IPS-18a (cell line): ENCODE measurements at regions not wholly inside any gene's neighbourhood (a gene's known extent, or its start where the extent isn't known, plus 50 kb on each side); places are given as distances from the start of the nearest gene placed in this dataset.
"Not testable (repeated sequence)": the region's sequence is repeated elsewhere in the genome, so short reads cannot be mapped to it uniquely, and the experiment has no call there.

Experiments
- H3K27ac ChIP-seq: one replicate; pipeline ENCODE4 v1.5.1; 2013; ENCODE audit warnings: low read length
- H3K27me3 ChIP-seq: one replicate; pipeline ENCODE4 v1.6.1; 2013; ENCODE audit warnings: mild to moderate bottlenecking, low read length; ENCODE audit not compliant: control insufficient read depth, insufficient read depth
- H3K36me3 ChIP-seq: one replicate; pipeline ENCODE4 v1.6.1; 2013; ENCODE audit warnings: low read depth, low read length; ENCODE audit not compliant: control insufficient read depth
- H3K4me1 ChIP-seq: one replicate; pipeline ENCODE4 v1.6.1; 2013; ENCODE audit warnings: low read depth, low read length; ENCODE audit not compliant: control insufficient read depth
- H3K4me3 ChIP-seq: one replicate; pipeline ENCODE4 v1.5.1; 2013; ENCODE audit warnings: low read length
- H3K9ac ChIP-seq: one replicate; pipeline ENCODE4 v1.6.1; 2013; ENCODE audit warnings: mild to moderate bottlenecking, low read length, moderate library complexity
- H3K9me3 ChIP-seq: one replicate; pipeline ENCODE4 v1.6.1; 2013; ENCODE audit warnings: low read depth, low read length; ENCODE audit not compliant: control insufficient read depth

DNA sequence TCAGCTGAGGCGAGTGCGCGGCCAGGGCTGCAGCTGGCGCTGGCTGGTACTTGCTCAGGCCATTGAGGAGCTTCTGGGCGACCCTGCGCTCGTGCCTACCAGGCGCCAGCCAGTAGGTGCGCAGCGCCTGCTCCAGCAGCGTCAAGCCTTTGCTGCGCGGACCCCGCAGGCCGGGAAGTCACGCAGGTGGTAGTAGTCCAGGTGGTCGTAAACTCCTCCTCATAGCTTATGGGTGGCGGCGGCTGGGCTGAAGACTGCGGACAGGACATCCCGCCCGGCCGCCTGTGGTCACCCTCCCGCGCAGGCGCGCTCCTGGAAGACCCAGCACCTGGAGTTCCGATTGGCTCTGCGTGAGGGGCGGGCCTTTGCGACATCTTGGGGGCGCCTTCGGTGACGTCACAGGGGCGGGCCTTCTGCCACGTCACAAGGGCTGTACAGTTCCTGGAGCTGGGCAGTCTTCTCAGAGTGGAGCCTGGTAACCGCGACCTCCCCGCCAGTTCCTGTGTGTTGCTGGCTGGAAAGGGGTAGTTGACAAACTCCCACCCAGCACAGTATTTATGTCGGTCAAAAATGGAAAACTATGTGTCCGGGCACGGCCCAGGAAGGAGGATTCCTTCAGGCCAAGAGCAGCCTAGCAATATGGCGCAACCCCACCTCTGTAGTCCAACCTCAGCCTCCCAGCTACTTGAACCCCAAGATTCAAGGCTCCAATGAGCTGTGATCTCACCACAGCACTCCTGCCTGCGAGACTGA is 102.2 kb upstream of the VKORC1L1 start:
- H3K36me3 ChIP-seq, result not testable (repeated sequence)

DNA sequence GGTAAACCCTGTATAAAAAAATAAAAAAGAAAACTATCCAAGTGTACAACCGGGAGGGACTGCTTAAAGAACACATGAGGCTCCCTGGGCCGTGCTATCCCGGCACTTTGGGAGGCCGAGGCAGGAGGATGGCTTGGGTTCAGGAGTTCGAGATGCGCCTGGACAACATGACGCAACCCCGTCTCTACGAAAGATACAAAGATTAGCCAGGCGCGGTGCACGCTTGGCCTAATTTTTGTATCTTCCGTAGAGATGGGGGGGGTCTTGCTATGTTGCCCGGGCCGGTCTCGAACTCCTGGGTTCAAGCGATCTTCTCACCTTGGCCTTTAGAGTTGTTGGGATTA is 101.7 kb upstream of the VKORC1L1 start:
- not testable (repeated sequence) for H3K9ac ChIP-seq, H3K27ac ChIP-seq, H3K9me3 ChIP-seq, H3K4me1 ChIP-seq, H3K36me3 ChIP-seq, H3K27me3 ChIP-seq
- H3K4me3 ChIP-seq, result peak overlapping the region; percentile 80

More for the DNA sequence above, 102.2 kb upstream of the VKORC1L1 start:
- H3K27ac ChIP-seq, H3K27me3 ChIP-seq, H3K9me3 ChIP-seq, H3K4me1 ChIP-seq: not testable (repeated sequence)
- peak overlapping the region; percentile 80 for H3K4me3 ChIP-seq
- peak overlapping the region; percentile 52 for H3K9ac ChIP-seq

DNA sequence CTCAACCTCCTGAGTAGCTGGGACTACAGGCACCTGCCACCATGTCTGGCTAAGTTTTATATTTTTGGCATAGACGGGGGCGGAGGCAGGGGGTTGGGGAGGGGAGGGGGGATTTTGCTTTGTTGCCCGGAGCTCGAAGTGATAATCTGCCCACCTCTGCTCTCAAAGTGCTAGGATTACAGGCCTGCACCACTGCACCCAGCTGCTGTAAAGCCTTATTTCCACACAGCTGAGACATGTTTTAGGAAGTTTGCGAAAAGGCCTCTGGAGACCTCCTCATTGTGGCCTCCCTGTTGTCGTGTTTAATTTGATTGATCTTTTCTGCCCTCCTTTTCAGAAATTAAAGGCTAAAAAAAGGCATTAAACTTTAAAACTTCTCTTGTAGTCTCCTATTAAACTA is 96.2 kb upstream of the VKORC1L1 start:
- H3K4me1 ChIP-seq, H3K27me3 ChIP-seq, H3K4me3 ChIP-seq, H3K9ac ChIP-seq, H3K36me3 ChIP-seq, H3K9me3 ChIP-seq, H3K27ac ChIP-seq: not testable (repeated sequence)

DNA sequence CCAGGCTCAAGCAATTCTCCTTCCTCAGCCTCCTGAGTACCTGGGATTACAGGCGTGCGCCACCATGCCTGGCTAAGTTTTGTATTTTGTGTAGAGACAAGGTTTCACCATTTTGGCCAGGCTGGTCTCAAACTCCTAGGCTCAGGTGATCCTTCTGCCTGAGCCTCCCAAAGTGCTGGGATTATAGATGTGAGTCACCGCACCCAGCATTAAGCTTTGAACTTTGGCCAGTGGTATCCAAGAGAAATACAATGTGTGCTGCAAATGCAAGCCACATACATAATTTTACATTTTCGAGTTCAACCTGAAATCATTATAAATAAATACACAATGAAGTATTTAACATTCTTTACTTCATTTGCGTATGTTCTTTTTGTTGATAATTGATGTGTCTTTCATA is 82.9 kb upstream of the VKORC1L1 start:
- not testable (repeated sequence) for H3K27ac ChIP-seq, H3K4me1 ChIP-seq, H3K36me3 ChIP-seq, H3K9ac ChIP-seq, H3K27me3 ChIP-seq, H3K9me3 ChIP-seq, H3K4me3 ChIP-seq

DNA sequence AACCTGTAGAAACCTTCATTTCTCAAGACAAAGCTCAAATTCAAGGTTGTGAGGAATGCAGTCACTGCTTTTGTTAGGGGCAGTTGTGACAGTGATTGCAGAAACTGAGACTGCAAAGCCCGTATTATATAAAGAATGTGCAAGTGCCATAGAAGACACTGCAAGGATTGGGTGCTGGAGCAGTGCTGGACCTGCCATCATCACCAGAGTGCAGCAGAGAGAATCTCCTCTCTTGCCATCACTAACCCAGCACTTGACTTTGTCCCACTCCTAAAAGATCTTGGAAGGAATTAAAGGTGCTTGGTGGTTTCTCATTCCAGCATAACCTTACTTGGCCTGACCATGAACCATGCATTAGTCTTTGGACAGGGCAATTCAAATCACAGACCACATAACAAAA is 81.1 kb upstream of the VKORC1L1 start:
- not testable (repeated sequence) for H3K4me1 ChIP-seq, H3K9me3 ChIP-seq, H3K27me3 ChIP-seq, H3K27ac ChIP-seq, H3K36me3 ChIP-seq, H3K9ac ChIP-seq, H3K4me3 ChIP-seq

DNA sequence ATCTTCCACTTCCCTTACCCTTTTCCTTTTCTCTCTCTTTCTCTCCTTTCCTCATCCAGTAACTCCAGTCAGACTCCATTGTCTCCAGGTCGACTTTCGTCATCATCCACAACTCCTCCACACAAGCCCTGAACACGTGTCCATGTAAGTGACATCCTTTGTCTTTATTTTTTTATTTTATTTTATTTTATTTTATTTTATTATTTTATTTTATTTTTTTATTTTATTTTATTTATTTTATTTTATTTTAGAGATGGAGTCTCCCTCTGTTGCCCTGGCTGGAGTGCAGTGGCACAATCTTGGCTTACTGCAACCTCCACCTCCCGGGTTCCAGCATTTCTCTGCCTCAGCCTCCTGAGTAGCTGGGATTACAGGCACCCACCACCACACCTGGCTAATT is 80.1 kb upstream of the VKORC1L1 start:
- H3K4me1 ChIP-seq, H3K9ac ChIP-seq, H3K9me3 ChIP-seq, H3K27me3 ChIP-seq, H3K4me3 ChIP-seq, H3K36me3 ChIP-seq, H3K27ac ChIP-seq: not testable (repeated sequence)

DNA sequence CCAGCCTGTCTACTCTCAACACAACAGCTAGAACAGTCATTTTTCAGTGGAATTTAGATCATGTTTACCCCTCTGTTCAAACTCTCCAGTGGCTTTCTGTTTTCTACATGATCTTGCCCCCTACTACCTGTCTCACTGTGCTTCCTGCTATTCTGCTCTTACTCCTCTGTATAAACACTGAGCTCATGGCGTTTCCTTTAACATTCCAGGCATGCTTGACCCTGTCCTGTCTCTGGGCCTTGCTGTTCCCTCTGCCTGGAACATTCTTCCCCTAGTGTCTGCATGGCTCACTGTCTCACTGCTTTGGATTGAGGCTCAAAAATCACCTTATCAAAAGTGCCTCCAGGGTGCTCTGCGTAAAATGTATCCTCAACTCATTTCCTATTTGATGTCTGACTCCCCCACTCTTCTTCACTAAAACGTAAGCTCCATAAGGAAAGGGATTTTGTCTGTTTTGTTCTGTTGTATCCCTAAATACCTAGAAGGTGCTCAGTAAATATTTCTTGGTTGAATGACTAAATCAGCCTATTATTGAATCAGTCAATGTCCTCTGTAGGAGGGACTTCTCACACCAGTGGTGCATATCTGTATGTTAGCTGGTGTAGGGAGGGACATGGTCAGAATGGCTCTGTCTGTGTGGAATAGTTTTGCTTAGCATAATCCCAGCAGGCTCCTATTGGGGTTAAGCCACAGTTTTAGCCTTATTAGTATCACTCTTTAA is 78.0 kb upstream of the VKORC1L1 start:
- not testable (repeated sequence) for H3K36me3 ChIP-seq, H3K27me3 ChIP-seq, H3K4me3 ChIP-seq, H3K27ac ChIP-seq, H3K9me3 ChIP-seq, H3K9ac ChIP-seq, H3K4me1 ChIP-seq

DNA sequence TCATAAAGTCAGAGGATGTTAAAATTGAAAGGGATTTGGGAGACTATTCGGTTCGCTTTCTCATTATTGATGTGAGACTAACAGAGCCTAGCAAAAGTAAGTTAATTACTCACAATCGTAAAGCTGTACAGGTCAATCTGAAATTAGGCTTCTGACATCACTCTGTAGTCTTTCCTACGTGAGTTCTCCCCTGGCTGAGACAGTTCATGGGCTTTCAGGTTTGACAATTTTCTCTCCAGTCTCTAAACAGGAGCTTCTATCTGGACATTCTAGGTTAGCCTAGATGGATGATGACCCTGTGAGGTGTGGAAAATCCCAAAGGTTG is 77.5 kb upstream of the VKORC1L1 start:
- H3K27me3 ChIP-seq, H3K4me1 ChIP-seq, H3K27ac ChIP-seq, H3K4me3 ChIP-seq, H3K9ac ChIP-seq, H3K9me3 ChIP-seq, H3K36me3 ChIP-seq: not testable (repeated sequence)

DNA sequence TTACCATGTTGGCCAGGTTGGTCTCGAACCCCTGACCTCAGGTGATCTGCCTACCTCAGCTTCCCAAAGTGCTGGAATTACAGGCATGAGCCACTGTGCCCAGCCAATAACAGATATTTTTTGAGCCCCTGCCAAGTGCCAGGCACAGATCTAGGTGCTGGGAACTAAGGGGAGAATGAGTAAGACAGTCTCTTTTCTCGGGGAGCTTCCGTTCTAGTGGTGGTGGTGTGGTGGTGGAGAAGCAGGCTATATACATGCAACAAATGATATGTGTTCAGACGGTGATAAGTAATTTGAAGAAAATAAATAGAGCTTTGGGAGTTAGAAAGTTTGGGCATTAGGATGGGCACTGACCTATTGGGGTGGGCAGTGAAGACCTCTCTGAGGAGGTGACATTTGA is 76.7 kb upstream of the VKORC1L1 start:
- no peaks in the 10 kb centered on the region for H3K9me3 ChIP-seq
- H3K4me1 ChIP-seq, result no peaks in the 10 kb centered on the region
- H3K27ac ChIP-seq, result no peak overlapping the region
- H3K4me3 ChIP-seq, result no peak overlapping the region
- no peaks in the 10 kb centered on the region for H3K27me3 ChIP-seq
- no peak overlapping the region for H3K9ac ChIP-seq
- no peaks in the 10 kb centered on the region for H3K36me3 ChIP-seq

DNA sequence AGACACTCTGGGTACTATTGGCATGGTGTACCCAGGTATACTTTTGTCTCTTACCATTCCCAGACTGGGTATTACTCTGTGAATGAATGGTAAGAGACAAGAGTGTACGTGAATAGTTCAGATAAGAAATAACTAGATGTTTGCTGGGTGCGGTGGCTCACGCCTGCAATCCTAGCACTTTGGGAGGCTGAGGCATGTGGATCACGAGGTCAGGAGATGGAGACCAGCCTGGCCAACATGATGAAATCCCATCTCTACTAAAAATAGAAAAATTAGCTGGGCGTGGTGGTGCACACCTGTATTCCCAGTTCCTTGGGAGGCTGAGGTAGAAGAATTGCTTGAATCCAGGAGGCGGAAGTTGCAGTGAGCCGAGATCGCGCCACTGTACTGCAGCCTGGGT is 75.8 kb upstream of the VKORC1L1 start:
- H3K27ac ChIP-seq, H3K9me3 ChIP-seq, H3K36me3 ChIP-seq, H3K4me3 ChIP-seq, H3K27me3 ChIP-seq, H3K4me1 ChIP-seq, H3K9ac ChIP-seq: not testable (repeated sequence)

DNA sequence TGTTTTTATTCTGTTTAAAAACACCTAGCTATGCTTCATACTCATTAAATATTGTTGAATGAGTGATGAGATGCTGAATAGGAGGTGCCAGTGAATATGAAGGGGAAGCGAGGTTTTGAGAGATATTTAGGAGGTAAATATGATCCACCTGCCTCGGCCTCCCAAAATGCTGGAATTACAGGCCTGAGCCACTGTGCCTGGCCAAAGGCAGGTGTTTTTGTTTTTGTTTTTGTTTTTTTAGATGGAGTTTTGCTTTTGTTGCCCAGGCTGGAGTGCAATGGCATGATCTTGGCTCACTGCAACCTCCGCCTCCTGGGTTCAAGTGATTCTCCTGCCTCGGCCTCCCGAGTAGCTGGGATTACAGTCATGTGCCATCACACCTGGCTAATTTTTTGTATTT is 75.3 kb upstream of the VKORC1L1 start:
- H3K27ac ChIP-seq, H3K36me3 ChIP-seq, H3K9me3 ChIP-seq, H3K27me3 ChIP-seq, H3K4me1 ChIP-seq, H3K4me3 ChIP-seq, H3K9ac ChIP-seq: not testable (repeated sequence)
